Sigmoid colon (tissue), 6 donors: ENCODE measurements at regions not wholly inside any gene's neighbourhood (a gene's known extent, or its start where the extent isn't known, plus 50 kb on each side); places are given as distances from the start of the nearest gene placed in this dataset.

ENCODE experiments used
- DNase-seq: peaks from one replicate; pipeline ENCODE4 v3.0.0-alpha.2; 2019
- H3K27ac ChIP-seq, 4 donors: fragments of 200-600 bp; sonication (generic); one replicate each; pipeline ENCODE4 v1.5.1; 2016 to 2019; ENCODE audit warnings: mild to moderate bottlenecking in 1 of 4
- H3K27me3 ChIP-seq, 3 donors: fragments of 200-600 bp; sonication (generic); one replicate each; pipeline ENCODE4 v1.5.1; 2019; ENCODE audit warnings: mild to moderate bottlenecking in 1 of 3
- H3K36me3 ChIP-seq, 4 donors: fragments of 200-600 bp; sonication (generic); one replicate each; pipeline ENCODE4 v1.5.1; 2016 to 2019
- H3K4me1 ChIP-seq, 4 donors: fragments of 200-600 bp; sonication (generic); one replicate each; pipeline ENCODE4 v1.5.1; 2017 to 2019
- H3K4me3 ChIP-seq, 4 donors: fragments of 200-600 bp; sonication (generic); one replicate each; pipeline ENCODE4 v1.5.1; 2017 to 2019; ENCODE audit warnings: mild to moderate bottlenecking in 2 of 4, moderate library complexity in 1 of 4
- H3K9me3 ChIP-seq, 4 donors: fragments of 200-600 bp in 3 of 4; sonication (generic) in 3 of 4; one replicate each; pipeline versions ENCODE4 v1.5.1 to v1.6.1; 2013 to 2019
- EP300 ChIP-seq, 4 donors: sonication (generic); formaldehyde crosslinking; IDR thresholded peaks; one replicate each; pipeline ENCODE4 v1.6.1; 2017; ENCODE audit warnings: antibody characterized with exemption in 4 of 4
- POLR2A ChIP-seq, 2 donors: fragments of 450-650 bp; IDR thresholded peaks; one replicate each; pipeline ENCODE4 v1.6.1; 2016; ENCODE audit warnings: antibody characterized with exemption in 2 of 2, mild to moderate bottlenecking in 2 of 2, moderate library complexity in 2 of 2
- POLR2AphosphoS5 ChIP-seq, 4 donors: sonication (generic); formaldehyde crosslinking; IDR thresholded peaks; one replicate each; pipeline ENCODE4 v1.6.1; 2017; ENCODE audit warnings: antibody characterized with exemption in 4 of 4
- WGBS, 2 donors: extraction: QIAGEN DNeasy Blood & Tissue Kit; methylation state at CpG; one replicate each; pipeline ENCODE4 v1.1.7; 2013; 5-methylcytosine and 5-hydroxymethylcytosine counted together
- intact Hi-C: fragments of 100-400 bp; cut with DNase I; formaldehyde crosslinking; loops from one replicate; pipeline ENCODE4 v1.15.1; 2023
- TF ChIP-seq, protein P1 (sequence below), 4 experiments: fragments of 450-650 bp in 3 of 4; fragments of 200-600 bp in 1 of 4; IDR thresholded peaks; one replicate each; pipeline ENCODE4 v1.5.1; 2016 to 2019; ENCODE audit warnings: antibody characterized with exemption in 4 of 4, mild to moderate bottlenecking in 3 of 4, moderate library complexity in 2 of 4
- donor health status: healthy with polysubstance abuse.
- donor health status: healthy.

DNA sequence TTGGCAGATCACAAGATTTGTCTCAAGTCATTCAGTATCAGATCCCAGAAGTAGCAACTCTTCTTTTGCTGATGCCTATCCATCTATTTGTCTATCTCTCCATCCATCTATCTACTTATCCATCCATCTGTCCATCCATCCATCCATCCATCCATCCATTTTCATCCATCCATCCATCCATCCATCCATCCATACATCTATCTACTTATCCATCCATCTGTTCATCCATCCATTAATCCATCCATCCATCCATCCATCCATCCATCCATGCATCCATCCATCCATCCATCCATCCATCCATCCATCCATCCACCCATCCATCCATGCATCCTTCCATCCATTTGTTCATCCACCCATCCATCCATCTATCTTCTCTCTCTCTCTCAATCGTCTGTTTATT lies 142.7 kb downstream of the PFKFB3 start:
- Histone ChIP-seq H3K27me3 (no peaks in the 10 kb centered on the region), H3K4me3 (no peak overlapping the region), H3K9me3 (no peaks in the 10 kb centered on the region), H3K27ac (no peak overlapping the region), H3K36me3 (no peaks in the 10 kb centered on the region), H3K4me1 (peaks cover 0 to 20% (median 4%) of the 10 kb centered on the region in 4 donors)
- no peak for DNase-seq
- WGBS, 2 donors, result 76 to 94% methylated on average over 1 of the region's 1 CpG
- intact Hi-C loops, result no loop called here
- TF ChIP-seq EP300 (IDR thresholded peaks at IDR 0.05), result no peak
- no peak for TF ChIP-seq POLR2AphosphoS5 (IDR thresholded peaks at IDR 0.05)
- TF ChIP-seq POLR2A (IDR thresholded peaks at IDR 0.05), result no peak
- TF ChIP-seq, protein P1, sequence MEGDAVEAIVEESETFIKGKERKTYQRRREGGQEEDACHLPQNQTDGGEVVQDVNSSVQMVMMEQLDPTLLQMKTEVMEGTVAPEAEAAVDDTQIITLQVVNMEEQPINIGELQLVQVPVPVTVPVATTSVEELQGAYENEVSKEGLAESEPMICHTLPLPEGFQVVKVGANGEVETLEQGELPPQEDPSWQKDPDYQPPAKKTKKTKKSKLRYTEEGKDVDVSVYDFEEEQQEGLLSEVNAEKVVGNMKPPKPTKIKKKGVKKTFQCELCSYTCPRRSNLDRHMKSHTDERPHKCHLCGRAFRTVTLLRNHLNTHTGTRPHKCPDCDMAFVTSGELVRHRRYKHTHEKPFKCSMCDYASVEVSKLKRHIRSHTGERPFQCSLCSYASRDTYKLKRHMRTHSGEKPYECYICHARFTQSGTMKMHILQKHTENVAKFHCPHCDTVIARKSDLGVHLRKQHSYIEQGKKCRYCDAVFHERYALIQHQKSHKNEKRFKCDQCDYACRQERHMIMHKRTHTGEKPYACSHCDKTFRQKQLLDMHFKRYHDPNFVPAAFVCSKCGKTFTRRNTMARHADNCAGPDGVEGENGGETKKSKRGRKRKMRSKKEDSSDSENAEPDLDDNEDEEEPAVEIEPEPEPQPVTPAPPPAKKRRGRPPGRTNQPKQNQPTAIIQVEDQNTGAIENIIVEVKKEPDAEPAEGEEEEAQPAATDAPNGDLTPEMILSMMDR (IDR thresholded peaks at IDR 0.05), result no peak

DNA sequence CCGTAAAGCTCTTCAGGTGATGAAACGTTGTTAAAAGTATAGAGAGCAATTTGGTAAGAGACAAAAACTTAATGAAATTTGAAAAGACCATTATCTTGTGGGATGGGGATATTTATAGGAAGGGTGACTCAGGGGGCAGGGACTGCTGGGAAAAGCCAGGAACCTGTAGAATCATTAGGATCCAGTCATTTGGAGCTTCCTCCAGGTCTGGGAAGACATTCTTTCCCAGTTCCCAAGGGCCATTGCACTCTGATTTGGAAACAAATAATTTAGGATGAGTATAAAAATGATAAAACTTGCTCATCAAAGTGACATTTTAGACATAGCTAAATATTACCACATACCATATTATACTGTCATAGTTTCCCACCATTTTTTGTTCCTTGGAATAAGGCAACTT lies 143.9 kb downstream of the PFKFB3 start:
- intact Hi-C loops, result no loop called here
- Histone ChIP-seq H3K4me1 (peaks cover 0 to 20% (median 4%) of the 10 kb centered on the region in 4 donors), H3K9me3 (no peaks in the 10 kb centered on the region), H3K27me3 (no peaks in the 10 kb centered on the region), H3K36me3 (no peaks in the 10 kb centered on the region), H3K4me3 (no peak overlapping the region), H3K27ac (no peak overlapping the region)
- TF ChIP-seq, protein P1 (IDR thresholded peaks at IDR 0.05), result no peak
- no peak for TF ChIP-seq EP300 (IDR thresholded peaks at IDR 0.05)
- TF ChIP-seq POLR2A (IDR thresholded peaks at IDR 0.05), result no peak
- TF ChIP-seq POLR2AphosphoS5 (IDR thresholded peaks at IDR 0.05), result no peak
- 98 to 99% methylated on average over 2 of the region's 2 CpGs for WGBS, 2 donors
- no peak for DNase-seq

DNA sequence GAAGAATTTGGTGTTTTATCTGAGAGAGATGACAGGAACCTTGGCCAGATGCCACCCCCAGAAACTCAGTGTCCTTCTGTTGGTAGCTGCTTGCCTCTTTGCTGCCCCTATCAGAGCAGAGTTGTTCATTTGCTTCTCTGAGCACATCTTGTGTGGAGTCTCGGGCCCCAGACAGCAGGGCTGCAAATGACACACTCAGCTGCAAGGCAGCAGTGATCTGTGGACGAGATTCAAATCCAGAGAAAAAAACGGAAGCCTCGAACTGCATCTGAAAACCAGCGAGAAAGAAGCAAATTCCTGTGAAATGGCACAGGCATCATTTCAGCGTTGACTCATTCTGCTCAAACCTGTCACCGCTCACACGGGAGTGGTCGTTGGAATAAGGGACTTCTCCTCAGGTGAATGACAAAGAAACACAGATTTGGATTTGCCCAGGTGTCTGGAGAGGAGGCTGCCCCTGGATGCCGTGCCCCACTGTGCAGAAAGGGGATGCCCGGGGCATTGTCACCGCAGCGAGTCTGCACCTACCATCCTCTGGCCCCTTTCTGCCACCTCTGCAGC lies 144.7 kb downstream of the PFKFB3 start:
- peaks cover 0 to 20% (median 4%) of the 10 kb centered on the region in 4 donors for H3K4me1 ChIP-seq
- 49 to 78% methylated on average over 13 of the region's 13 CpGs for WGBS, 2 donors
- no peaks in the 10 kb centered on the region for H3K27me3 ChIP-seq
- no peak for DNase-seq
- intact Hi-C loops, result no loop called here
- no peaks in the 10 kb centered on the region for H3K9me3 ChIP-seq
- H3K4me3 ChIP-seq, result no peak overlapping the region
- no peaks in the 10 kb centered on the region for H3K36me3 ChIP-seq
- H3K27ac ChIP-seq, result peak overlapping the region in 3 of 4 donors; percentile 1 to 39 (median 30)
- no peak for TF ChIP-seq POLR2A (IDR thresholded peaks at IDR 0.05)
- no peak for TF ChIP-seq EP300 (IDR thresholded peaks at IDR 0.05)
- TF ChIP-seq POLR2AphosphoS5 (IDR thresholded peaks at IDR 0.05), result no peak
- TF ChIP-seq, protein P1 (IDR thresholded peaks at IDR 0.05), result no peak

DNA sequence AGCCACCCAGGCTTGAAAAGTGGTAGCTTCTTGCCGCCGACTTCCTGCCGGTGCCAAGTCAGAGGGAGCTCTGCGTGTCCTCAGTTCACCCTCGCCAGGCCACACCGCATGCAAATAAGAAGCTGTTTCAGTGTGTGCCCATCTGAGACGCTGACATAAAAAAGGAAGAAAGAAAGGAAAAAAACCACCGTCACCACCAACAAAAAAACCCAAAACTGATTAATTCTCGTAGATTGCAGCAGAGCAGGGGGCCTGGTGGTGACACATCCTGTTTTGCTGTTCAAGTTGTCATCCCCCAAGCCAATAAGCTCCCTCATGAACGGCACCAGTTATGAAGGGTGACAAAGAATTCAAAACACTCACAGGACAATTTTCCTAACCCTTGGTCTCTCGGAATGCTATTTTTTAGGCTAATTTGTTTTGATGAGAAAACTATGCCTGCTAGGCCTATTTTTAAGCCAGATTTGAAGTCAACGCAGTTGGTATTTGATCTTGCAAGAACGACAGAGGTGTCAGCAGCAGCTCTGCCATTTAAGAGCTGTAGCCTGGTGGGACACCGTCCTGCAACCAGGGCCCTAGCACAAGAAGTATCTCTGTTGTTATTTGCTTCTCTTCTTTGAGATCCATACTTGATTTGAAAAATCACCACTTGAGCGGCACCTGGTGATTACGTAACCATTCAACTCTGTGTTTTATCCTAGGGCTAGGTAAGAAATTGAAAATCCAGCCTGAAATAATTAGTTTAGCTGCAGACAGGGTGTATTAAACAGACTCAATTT lies 145.6 kb downstream of the PFKFB3 start:
- H3K4me1 ChIP-seq, result peaks cover 0 to 15% (median 4%) of the 10 kb centered on the region in 4 donors
- peak overlapping the region in 3 of 4 donors; percentile 1 to 30 (median 12) for H3K27ac ChIP-seq
- DNase-seq, result no peak
- no peak for TF ChIP-seq POLR2AphosphoS5 (IDR thresholded peaks at IDR 0.05)
- TF ChIP-seq, protein P1 (IDR thresholded peaks at IDR 0.05), result no peak
- TF ChIP-seq EP300 (IDR thresholded peaks at IDR 0.05), result no peak
- TF ChIP-seq POLR2A (IDR thresholded peaks at IDR 0.05), result no peak
- no peaks in the 10 kb centered on the region for H3K27me3 ChIP-seq
- H3K9me3 ChIP-seq, result no peaks in the 10 kb centered on the region
- intact Hi-C loops, result no loop called here
- no peaks in the 10 kb centered on the region for H3K36me3 ChIP-seq
- WGBS, 2 donors, result 42 to 73% methylated on average over 16 of the region's 16 CpGs
- H3K4me3 ChIP-seq, result no peak overlapping the region
